Astrocyte (in vitro differentiated cells and primary cell): ENCODE measurements at regions not wholly inside any gene's neighbourhood (a gene's known extent, or its start where the extent isn't known, plus 50 kb on each side); places are given as distances from the start of the nearest gene placed in this dataset.

ENCODE experiments used
- CTCF ChIP-seq: IDR thresholded peaks from 2 replicates; pipeline ENCODE4 v1.5.1; 2011; ENCODE audit warnings: low read depth, mild to moderate bottlenecking, inconsistent platforms, low read length, moderate library complexity; ENCODE audit not compliant: insufficient read depth
- EZH2 ChIP-seq: IDR thresholded peaks from 2 replicates; pipeline ENCODE4 v1.6.1; 2012; ENCODE audit warnings: mild to moderate bottlenecking, low read length, inconsistent platforms; ENCODE audit not compliant: insufficient read depth

GRCh38 chr1:101460739-101461138, 223.9 kb downstream of the S1PR1 start:
- no peak for TF ChIP-seq CTCF
- TF ChIP-seq EZH2, result no peak
